ENCODE measurements at regions not wholly inside any gene's neighbourhood (a gene's known extent, or its start where the extent isn't known, plus 50 kb on each side); places are given as distances from the start of the nearest gene placed in this dataset.

GRCh38 chr6:99819853-99820252 is 174.2 kb downstream of the MCHR2 start:
- no peak overlapping the region for H2BK120ac ChIP-seq (replicated peaks; ENCODE audit: low read depth, low read length)
- H3K14ac ChIP-seq (ENCODE audit: insufficient read length) = no peak overlapping the region
- H2AK5ac ChIP-seq (ENCODE audit: low read depth, low read length) = no peak overlapping the region
- H2BK15ac ChIP-seq (ENCODE audit: low read length) = no peak overlapping the region
- peaks cover 0 to 5% (median 0%) of the 10 kb centered on the region in 4 experiments; a peak in 1 of 7 replicates for H3K4me1 ChIP-seq (replicated peaks in 1 of 4; ENCODE audit: control insufficient read depth in 3 of 4, insufficient read depth in 4 of 4, low read length in 3 of 4)
- no peak overlapping the region for H2BK20ac ChIP-seq (ENCODE audit: low read length)
- POLR2A ChIA-PET (ENCODE audit: partially characterized antibody) = interaction anchor here (0.6 kb wide), 1 partner anchor 158 kb away, joined by 3 read pairs; no protein-coding TSS in a partner anchor
- H2AFZ ChIP-seq (ENCODE audit: low read length) = no peak overlapping the region
- H2BK12ac ChIP-seq (ENCODE audit: low read depth, low read length) = no peak overlapping the region
- no peak overlapping the region for H2BK5ac ChIP-seq (ENCODE audit: low read depth, low read length)
- no peaks in the 10 kb centered on the region for H3K79me2 ChIP-seq (ENCODE audit: control insufficient read depth in 1 of 2, insufficient read depth in 2 of 2, low read length in 2 of 2)
- no peaks in the 10 kb centered on the region for H3K79me1 ChIP-seq (ENCODE audit: low read depth, low read length)
- H3K18ac ChIP-seq (ENCODE audit: extremely low read depth, low read length) = no peak overlapping the region
- H4K5ac ChIP-seq (ENCODE audit: insufficient read length, low read depth, low read length) = no peak overlapping the region
- no peaks in the 10 kb centered on the region; the same call in 1 of the 2 replicates for H3K23me2 ChIP-seq (ENCODE audit: low read depth, low read length)
- no peak overlapping the region for H3K4ac ChIP-seq (replicated peaks; ENCODE audit: insufficient read length, low read depth, low read length)
- H3K27me3 ChIP-seq (replicated peaks in 1 of 4; ENCODE audit: control insufficient read depth in 3 of 4, extremely low read depth in 1 of 4, insufficient read depth in 3 of 4, low read length in 3 of 4) = no peaks in the 10 kb centered on the region
- no peak overlapping the region for H3K4me2 ChIP-seq (ENCODE audit: insufficient read depth in 1 of 2, low read depth in 2 of 2, low read length in 2 of 2)
- DNase-seq (ENCODE audit: low read depth in 1 of 2, low spot score in 2 of 2) (no peak), FAIRE-seq (no peak)
- no peaks in the 10 kb centered on the region; a peak in 1 of 4 replicates for H3K9me3 ChIP-seq (ENCODE audit: insufficient read depth in 2 of 2, low read depth in 1 of 2, low read length in 1 of 2)
- H4K8ac ChIP-seq (ENCODE audit: extremely low read depth, insufficient read depth, low read length) = no peak overlapping the region
- no peaks in the 10 kb centered on the region for H4K20me1 ChIP-seq (replicated peaks in 1 of 2; ENCODE audit: control insufficient read depth in 1 of 2, insufficient read depth in 2 of 2, low read length in 2 of 2)
- H3K56ac ChIP-seq (replicated peaks; ENCODE audit: insufficient read length, low read depth, low read length) = no peak overlapping the region
- no peak overlapping the region for H3K27ac ChIP-seq (ENCODE audit: low read depth, low read length)
- H3K4me3 ChIP-seq (ENCODE audit: extremely low read depth in 1 of 4, insufficient read depth in 2 of 4, low read depth in 3 of 4, low read length in 4 of 4) = no peak overlapping the region
- H4K91ac ChIP-seq (replicated peaks; ENCODE audit: insufficient read length, low read length) = no peak overlapping the region
- CTCF ChIA-PET (ENCODE audit: partially characterized antibody) = interaction anchor here (1.4 to 3.5 kb wide), 2 partner anchors 14 to 17 kb away, joined by 3 to 13 read pairs; no protein-coding TSS in a partner anchor
- H3K23ac ChIP-seq (ENCODE audit: insufficient read length) = no peak overlapping the region
- H3K9ac ChIP-seq (replicated peaks in 1 of 4; ENCODE audit: extremely low read depth in 1 of 4, low read depth in 3 of 4, low read length in 3 of 4) = no peak overlapping the region
- 93% methylated on average over 5 of the region's 5 CpGs; no CpG with 5 or more reads in 1 of the 2 experiments for WGBS, 2 experiments (ENCODE audit: extremely low coverage in 1 of 2, insufficient coverage in 1 of 2, insufficient read length in 1 of 2, insufficient replicate concordance in 2 of 2, low coverage in 1 of 2, low lambda C conversion rate in 2 of 2, missing lambda C conversion rate in 1 of 2)
- no peaks in the 10 kb centered on the region for H3K36me3 ChIP-seq (ENCODE audit: control insufficient read depth in 2 of 4, insufficient read depth in 4 of 4, low read length in 3 of 4)
- TF ChIP-seq CBX5 (IDR thresholded peaks at IDR 0.05; ENCODE audit: low read depth, low read length) (no peak), YY1 (IDR thresholded peaks at IDR 0.05; ENCODE audit: low read depth, low read length) (no peak), SP1 (IDR thresholded peaks at IDR 0.05; ENCODE audit: low read depth, low read length) (no peak), ATF2 (IDR thresholded peaks at IDR 0.05; ENCODE audit: low read length) (no peak), CHD2 (IDR thresholded peaks at IDR 0.05; ENCODE audit: low read length) (no peak), KDM1A (IDR thresholded peaks at IDR 0.05; ENCODE audit: borderline replicate concordance, low read length) (no peak), JUND (IDR thresholded peaks at IDR 0.05; ENCODE audit: low read length) (no peak), GTF2F1 (IDR thresholded peaks at IDR 0.05; ENCODE audit: borderline replicate concordance, low read depth, low read length) (no peak), TEAD4 (IDR thresholded peaks at IDR 0.05; ENCODE audit: low read depth, low read length) (no peak)
- TF ChIP-seq, protein P1, sequence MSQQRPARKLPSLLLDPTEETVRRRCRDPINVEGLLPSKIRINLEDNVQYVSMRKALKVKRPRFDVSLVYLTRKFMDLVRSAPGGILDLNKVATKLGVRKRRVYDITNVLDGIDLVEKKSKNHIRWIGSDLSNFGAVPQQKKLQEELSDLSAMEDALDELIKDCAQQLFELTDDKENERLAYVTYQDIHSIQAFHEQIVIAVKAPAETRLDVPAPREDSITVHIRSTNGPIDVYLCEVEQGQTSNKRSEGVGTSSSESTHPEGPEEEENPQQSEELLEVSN (IDR thresholded peaks at IDR 0.05) = no peak

Measured in H1 (cell line).